HG03575 (cell line): ENCODE measurements at regions not wholly inside any gene's neighbourhood (a gene's known extent, or its start where the extent isn't known, plus 50 kb on each side); places are given as distances from the start of the nearest gene placed in this dataset.

Experiments
- ATAC-seq: cut with Tn5 transposase; IDR thresholded peaks from one replicate; pipeline ENCODE4 v1.9.1; 2021; ENCODE audit not compliant: unreplicated experiment, insufficient number of reproducible peaks, low FRiP score; ENCODE audit errors: extremely low read depth

- no peak for ATAC-seq
Measured at GRCh38 chr16:82506692-82507670, 119.8 kb upstream of the CDH13 start.

DNA sequence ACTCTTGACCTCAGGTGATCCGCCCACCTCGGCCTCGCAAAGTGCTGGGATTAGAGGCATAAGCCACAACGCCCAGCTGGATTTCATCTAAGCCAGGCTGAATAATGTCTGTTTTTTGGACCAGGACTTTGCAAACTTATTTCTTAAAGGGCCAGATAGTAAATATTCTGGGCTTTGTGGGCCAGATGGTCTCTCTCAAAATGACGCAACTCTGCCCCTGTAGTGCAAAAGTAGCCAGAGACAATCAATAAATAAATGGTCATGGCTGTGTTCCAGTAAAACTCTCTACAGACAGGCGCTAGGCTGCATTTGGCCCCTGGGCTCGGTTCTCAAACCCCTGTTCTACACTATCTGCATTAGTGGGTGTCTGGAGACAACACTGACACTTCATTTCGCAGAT lies 121.9 kb upstream of the CDH13 start:
- no peak for ATAC-seq

DNA sequence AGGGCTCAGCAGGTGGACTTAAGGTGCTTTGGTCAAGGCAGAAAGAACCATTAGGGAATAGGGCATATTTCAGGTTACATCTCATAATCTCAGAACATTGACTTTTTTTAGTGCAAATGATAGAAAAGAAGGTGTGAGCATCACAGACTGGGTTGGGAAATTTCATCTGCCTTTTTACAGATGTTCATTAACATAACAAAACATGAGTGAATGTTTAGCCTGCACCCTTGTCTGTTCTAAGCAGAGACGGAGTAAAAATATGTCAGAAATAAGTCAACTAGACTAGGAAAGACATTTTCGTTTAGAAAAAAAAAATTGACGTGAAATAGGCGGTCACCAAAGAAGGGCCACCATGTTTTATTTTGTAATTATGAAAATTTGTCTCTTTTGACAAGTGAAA lies 127.5 kb upstream of the CDH13 start:
- no peak for ATAC-seq

DNA sequence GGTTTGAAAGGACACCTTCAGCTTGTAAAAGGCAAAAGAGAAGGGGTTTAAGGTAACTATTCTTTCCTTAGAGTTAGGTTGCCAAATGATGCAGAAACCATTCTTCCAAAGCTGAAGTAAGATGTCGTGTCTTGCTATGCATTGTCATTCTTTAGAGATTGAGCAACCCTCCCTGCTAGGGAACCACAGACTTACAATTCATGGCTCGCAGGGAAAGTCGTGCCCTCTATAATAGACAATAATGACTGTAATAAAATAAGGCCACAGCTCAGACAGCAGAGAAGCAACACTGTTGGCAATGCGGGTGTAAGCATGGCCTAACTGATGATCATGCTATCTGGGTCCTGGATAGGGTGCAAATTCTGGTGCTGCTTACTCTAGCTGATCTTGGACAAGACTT lies 129.6 kb upstream of the CDH13 start:
- no peak for ATAC-seq

GRCh38 chr16:82488460-82488859 lies 138.3 kb upstream of the CDH13 start:
- ATAC-seq: no peak

GRCh38 chr16:82481455-82481854 lies 145.3 kb upstream of the CDH13 start:
- ATAC-seq: no peak

- ATAC-seq: no peak
Measured at GRCh38 chr16:82476786-82477185, 150.0 kb upstream of the CDH13 start.

GRCh38 chr16:82470620-82471152 lies 156.1 kb upstream of the CDH13 start:
- ATAC-seq: no peak

DNA sequence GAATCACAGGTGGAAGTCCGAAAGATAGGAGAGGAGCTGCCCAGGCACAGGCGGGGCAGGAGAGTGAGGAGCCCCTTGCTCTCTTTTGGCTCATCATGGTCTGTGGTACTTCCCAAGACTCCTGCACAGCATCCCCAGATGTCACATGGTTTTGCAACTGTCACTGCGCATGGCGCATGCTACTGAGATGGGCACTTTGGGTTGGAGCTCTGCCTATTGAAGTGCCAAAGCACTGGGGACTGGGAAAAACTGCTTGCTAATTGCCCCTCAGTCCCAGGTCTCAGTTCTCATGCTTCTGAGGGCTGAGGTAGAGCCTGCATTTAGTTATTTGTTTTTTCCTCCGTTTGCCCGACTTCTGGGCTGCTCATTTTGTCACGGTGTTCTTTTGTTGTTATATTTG lies 156.8 kb upstream of the CDH13 start:
- ATAC-seq: no peak

DNA sequence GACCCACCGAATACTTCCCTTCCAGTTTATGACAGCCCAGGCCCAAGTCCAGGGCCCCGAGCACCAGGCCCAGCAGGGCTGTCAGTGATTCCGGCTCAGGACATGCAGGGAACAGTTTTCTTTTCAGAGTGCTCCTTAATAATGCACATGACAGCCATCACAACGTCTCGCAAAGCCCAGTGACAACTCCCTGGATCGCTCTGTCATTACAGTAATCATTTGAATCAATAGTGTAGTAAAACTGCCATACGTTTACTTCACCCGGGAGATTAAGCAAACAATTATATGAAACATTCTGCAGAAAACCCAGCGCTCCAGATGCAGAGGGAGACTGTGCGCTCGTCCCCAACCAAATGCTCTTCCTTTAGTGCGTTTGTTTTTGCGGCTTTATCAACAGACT lies 162.6 kb upstream of the CDH13 start:
- ATAC-seq: no peak

GRCh38 chr16:82460766-82461165 lies 166.0 kb upstream of the CDH13 start:
- no peak for ATAC-seq

DNA sequence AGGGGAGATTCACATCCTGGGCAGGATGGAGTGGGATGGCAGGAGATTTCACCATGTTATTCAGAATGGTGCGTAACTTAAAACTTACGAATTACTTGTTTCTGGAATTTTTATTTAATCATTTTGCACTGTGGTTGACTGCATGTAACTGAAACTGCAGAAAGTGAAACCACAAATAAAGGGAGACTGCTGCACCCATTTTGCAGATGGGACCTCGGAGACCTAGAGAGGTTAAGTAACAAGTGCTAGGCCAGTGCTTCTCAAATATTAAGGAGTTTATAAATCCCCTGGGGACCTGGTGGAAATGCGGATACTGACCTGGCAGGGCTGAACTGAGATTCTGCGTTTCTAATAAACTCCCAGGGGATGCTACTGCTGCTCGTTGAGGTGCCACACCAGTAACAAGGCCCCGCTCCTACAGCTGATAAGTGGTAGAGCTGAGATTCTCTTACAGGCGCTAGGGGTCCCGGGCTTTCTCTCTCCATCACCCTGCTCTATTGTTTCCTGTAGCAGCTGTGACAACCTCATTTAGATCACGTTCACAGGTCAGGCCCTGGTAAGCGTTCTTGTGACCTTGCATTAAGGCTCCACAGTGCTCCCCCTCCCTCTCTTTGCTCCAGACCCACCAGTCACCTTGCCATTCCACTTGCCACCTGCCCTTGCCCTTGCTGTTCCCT lies 167.1 kb upstream of the CDH13 start:
- ATAC-seq: no peak

GRCh38 chr16:82456683-82457082 lies 170.1 kb upstream of the CDH13 start:
- peak; percentile 68 for ATAC-seq

GRCh38 chr16:82454566-82454965 lies 172.2 kb upstream of the CDH13 start:
- no peak for ATAC-seq

GRCh38 chr16:82454152-82454551 lies 172.6 kb upstream of the CDH13 start:
- no peak for ATAC-seq

GRCh38 chr16:82452004-82452756 lies 174.6 kb upstream of the CDH13 start:
- ATAC-seq: no peak

DNA sequence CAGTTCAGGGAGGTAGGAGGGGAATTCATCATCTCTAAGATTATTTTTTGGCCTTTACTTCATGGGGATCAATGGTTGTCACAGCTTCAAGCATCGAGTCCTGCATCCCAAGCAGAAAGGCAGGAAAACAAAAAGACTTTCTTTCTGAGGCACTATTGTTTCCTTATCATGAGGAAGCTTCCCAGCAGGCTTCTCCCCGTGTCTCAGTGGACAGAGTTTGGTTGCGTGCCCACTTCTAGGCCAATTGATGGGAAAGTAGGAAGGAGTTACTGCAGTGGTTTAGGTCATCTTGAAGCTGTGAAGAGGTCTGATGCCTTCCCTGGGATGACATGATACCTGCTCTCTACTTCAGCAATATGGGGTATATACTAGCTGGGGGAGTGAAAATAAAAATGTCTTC lies 175.3 kb upstream of the CDH13 start:
- ATAC-seq: no peak

DNA sequence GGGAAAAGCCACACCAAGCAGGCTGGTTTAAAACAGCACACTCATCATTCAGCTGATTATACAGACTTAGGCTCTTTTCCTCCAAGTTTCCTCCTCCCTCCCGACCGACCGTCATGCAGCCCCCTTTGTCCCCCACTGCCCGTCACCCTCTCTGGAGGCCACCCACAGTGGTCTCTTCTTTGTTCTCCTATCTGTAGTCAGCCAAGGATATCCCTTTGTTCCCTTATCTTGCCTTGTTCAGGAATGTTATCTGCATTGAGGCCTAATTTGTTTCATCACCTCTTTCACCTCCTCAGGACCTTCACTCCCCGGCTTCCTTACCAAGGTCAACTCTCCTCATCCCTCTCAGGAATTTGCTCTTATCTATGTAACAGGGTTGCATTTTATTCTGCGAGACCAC lies 186.4 kb upstream of the CDH13 start:
- ATAC-seq: no peak

DNA sequence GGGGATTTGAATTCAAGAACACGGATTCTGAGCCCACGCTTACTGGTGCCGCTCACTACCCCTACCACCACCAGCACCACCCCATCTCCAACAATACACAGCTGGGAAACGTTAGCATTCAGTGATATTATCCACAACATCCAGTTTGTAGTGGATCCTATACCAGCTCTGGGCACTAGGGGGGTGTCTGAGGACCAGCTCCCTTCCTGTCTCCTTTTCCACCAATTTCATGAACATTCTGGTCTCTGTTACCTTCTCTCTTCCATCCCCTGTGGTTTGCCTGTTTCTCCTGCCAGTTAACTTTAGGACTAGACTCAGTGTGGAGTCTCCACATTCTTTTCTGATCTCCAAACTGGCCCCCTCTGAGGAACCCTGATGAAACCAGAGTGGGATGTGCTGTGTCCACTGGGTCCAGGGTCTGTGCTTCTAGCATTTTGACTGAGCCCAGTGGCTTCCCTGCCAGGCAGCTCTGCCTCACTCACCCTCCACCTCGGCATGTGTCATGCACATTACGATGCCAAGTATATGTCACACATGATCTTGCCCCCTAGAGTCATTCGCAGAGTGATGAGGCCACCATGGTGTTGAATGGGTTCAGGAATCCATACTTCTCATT lies 187.0 kb upstream of the CDH13 start:
- no peak for ATAC-seq
